ENCODE measurements at regions not wholly inside any gene's neighbourhood (a gene's known extent, or its start where the extent isn't known, plus 50 kb on each side); places are given as distances from the start of the nearest gene placed in this dataset.

DNA sequence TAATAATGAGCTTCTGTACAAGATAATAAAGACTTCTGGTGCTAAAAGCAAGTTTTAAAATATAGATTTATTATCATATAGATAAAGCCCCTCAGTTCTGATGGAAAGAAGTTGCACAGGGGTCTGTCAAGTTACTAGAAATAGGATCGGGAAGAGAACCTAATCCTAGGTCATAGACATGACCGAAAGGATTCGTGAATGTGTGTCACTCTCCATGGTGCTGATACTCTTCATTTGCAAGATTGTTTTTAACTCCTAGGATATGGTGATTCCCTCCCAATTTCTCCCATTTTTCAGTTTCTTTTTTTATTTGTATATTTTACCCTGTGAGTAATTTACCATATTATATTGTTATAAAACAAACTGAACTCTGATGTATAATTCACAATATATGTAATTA, 58.9 kb upstream of the CTNNA2 start:
- DNase-seq (ENCODE audit: low read depth): no peak

DNA sequence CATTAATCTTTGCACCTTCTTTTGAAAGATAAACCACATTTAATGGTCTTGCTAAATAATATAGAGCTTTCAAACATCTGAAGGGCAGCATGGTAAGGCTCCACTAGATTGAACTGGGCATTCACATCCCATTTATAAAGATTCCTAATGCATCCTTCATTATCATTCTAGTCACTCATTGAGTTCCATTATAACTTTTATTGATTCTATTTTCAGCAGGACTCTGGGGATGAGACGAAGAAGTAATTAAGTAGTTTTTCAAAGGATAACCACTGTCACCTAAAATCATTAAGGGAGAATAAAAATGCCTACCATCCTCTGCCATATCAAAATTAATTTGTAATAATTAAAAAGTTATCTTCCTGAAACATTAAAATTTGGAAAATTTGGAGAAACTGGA, 60.2 kb upstream of the CTNNA2 start:
- no peak for DNase-seq (ENCODE audit: low read depth)

DNA sequence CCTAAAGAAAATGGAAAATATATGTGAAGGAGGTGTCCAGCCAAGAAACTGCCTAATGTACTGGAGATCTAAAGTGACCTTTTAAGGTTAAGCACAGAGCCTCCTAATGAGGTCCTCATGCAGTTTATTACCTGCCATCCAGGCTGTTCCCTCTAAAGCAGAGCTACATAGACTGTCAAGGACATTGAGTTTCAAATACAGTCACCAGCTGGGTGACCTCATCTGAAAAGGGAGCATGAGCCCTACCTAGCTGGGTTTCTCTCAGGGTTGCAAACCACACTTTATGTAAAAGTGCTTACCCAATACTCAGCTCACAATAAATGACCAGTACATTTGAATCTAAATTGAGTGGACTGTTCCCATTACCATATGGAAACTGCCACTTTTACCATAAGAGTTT, 65.4 kb upstream of the CTNNA2 start:
- DNase-seq (ENCODE audit: low read depth): no peak

DNA sequence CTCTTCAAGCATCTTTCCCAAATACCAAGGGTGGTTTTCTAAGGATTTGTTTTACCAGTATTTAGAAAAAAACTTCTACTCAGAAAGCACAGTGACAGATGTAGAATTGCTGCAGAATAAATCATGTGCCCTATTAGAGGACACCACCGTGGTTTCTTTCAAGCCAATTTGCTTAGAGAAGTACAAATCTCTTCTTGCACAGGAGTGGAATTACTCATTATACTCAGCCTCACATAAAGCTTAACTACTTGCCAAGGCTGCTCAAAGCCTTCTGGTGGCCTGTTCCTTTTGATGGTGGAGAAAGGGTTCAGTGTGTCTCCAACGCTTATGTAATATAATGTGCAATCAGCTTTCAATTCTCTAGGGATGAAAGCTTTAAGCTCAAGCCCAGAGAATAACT, 66.5 kb upstream of the CTNNA2 start:
- no peak for DNase-seq (ENCODE audit: low read depth)

DNA sequence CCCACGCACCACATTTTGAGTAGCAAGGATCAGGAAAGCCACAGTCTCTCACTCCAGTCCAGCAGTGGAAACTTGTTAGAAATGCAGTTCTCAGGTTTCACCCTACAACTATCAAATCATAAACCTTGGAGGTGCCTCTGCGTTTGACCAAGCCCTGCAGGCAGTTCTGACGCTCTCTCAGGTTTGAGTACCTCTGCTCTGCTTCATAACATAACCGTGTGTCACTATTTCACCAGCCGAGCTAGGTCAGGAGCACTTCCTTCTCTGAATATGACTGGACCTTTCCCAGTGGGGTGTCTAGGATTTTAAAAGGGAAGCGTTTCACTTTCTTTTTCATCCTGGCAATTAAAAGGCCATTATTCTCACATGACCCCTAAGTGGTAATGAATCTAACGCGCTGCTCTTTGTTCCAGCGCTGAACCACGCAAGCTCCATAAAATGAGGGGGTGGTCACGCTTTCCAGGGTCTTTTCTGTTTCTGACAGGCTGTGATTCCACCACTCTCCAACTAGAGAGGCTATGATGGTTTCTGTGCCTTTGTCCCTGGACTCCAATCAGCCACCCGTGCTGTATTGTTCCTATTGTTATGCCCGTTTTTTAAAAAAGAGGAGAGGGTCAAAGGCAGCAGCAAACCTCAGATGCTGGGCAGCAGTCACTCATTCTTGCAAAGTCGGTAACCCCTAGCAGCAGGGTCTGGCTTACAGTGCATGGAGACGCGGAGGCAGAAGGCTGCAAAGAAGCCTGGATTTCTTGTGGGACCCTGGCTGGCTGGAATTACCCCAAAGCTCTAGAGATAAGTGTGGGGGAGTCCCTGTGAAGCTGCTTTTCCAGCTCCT, 75.2 kb upstream of the CTNNA2 start:
- no peak for DNase-seq (ENCODE audit: low read depth)

DNA sequence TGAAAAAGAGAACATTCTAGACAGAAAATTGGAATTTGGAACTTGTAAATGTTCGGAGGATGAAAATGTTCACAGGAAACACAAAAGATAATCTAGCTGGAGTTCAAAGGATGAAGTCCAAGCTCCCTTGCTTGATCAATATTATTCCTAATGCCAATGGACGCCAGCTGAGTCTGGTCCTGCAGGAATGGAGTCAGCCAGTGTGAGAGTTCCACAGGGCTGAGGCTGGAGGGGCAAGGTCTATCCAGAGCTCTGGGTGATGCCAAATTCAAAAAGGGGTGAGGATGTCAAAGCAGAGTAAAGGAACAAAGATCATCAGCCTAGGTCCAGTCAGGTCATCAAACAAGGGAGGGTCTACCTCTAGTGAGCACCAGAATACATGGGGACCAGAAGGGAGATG, 78.5 kb upstream of the CTNNA2 start:
- no peak for DNase-seq (ENCODE audit: low read depth)

DNA sequence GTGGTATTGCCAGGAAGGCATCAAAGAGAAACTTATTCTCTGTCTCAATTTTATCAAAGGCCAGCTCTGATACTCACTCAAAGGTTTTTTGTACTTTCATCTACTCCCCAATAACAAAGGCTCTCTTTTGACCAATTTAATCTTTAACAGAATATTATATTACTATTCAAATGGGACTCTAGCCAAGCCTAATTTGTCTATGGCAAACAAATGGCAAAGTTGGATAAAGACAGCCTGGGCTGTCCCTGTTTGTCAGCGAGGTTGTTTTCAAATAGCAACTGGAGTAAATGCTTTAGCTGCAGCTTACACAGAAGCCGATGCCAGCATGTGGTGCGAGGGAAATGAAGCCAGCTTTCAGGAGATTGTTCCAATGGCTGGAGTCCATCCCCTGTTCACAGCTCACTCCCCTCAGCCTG, 80.1 kb upstream of the CTNNA2 start:
- DNase-seq (ENCODE audit: low read depth): no peak

DNA sequence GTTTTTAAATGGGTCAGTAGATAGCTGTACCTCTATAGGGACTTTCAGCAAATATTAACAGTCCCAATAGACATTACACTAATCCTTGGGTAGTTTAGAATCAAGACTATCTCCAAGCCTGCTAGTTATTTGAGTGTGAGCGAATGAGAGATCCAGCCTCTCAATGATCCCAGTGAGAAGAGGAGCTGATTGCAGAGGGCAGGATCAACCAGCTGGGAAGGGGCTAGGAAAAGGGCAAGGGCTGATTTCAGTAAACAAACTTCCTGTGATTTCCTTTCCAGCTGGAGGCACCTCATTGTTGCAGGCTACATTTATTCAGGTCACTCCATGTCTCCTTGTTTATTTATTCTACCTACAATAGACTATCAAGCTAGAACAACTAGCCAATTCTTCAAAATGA, 84.1 kb upstream of the CTNNA2 start:
- no peak for DNase-seq (ENCODE audit: low read depth)

DNA sequence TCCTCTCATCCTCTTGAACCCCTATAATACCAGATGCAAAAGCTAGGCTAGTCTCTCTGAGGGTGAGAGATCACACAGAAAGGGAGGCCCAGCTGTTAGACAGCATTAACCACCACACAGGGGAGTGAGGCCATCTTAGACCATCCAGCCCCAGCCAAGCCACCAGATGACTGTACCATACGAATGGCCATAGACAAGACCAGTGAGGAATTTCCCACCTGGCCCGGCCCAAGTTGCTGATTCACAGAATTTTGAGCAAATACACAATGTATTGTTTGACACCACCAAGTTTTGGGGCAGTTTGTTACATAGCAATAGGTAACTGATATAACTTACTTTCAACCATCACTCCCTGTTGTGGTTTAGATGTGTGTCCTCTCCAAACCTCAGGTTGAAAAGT, 98.2 kb upstream of the CTNNA2 start:
- no peak for DNase-seq (ENCODE audit: low read depth)

DNA sequence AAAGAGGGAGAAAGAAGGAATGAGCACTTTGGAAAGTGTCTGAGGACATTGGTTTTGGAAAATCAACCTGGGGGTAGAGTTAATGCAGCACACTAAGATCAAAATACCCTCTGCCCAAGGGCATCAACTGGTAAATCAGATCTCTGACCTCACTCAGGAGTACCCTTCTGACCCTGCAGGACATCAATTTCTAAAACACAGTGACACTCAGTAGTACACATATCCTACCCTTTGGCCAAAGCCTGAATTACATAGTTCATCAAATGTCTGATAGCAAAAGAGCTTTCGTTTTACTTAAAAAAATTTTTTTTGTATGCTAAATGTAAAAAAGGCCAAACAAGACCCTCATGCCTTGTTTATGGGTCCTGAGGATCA, 118.4 kb upstream of the CTNNA2 start:
- DNase-seq (ENCODE audit: low read depth): no peak

DNA sequence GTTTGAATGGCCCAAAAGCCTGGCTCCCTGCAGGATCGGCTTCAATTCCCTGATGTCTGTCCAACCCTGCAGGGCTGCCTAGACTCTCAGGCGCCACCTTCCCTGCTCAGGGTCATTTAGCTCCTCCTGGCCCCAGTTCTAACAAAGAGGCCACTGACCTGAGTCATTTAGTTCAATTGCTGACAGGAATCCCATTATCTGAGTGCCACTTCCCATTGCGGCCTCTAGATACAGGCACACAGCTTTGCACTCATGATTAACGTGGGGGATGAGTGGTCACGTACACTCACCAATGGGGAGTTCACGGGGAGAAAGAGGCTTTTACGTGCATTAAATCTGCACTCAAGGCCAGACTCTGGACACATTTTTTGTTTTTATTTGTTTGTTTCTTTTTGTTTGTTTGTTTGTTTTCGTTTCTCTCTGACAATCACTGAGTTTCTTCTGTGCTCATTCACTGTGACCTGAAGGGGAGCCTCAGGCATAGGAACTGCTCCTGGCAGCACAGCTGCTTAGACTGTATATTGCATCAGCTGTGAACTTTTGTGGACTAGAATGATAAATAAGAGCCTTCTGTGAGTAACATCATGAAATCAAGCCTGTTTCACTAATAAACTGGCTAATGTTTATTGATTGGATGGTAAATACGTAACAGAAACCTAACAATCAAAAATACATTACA, 118.9 kb upstream of the CTNNA2 start:
- no peak for DNase-seq (ENCODE audit: low read depth)

DNA sequence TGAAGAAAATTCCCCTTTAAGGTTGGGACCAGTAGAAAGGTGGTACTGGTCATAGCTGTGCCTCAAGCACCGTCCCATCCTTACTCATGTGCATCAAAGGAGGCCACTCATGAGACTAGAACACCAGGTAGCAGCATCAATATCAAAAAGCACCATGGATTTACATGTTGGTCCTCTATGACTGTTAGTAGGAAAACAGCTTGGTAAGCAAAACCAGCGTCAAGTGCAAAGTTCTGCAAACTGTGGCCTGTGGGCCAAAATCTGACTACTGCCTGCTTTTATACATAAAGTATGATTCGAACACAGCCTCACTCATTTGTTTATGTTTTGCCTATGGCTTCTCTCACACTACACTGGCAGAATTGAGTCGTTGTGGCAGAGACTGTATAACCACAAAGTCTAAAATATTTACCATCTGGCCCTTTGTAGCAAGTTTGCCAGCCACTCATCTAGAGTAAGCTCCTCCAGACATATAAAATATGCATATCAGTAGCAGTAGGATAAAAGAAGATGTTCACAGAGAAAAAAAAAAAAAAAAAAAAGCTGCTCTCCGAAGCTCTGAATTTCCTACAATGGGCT, 119.7 kb upstream of the CTNNA2 start:
- DNase-seq (ENCODE audit: low read depth): no peak

DNA sequence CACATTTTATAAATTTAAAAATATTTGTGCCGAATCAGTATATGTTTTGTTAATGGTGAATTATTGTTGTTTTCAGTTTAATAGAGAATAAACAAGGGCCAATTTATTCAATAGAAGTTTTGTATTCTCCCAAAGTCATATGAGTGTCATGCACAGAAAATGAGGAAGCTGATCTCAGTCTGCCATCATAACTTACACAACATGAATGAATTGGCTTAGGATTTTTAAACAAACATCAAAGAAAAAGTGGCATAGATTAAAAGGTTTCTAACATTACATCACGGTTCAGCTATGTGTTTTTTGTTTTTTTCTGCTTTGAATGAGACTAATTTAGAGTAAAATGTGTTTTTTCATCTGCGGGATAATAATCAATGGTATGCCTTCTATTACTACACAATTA, 123.4 kb upstream of the CTNNA2 start:
- DNase-seq (ENCODE audit: low read depth): no peak

DNA sequence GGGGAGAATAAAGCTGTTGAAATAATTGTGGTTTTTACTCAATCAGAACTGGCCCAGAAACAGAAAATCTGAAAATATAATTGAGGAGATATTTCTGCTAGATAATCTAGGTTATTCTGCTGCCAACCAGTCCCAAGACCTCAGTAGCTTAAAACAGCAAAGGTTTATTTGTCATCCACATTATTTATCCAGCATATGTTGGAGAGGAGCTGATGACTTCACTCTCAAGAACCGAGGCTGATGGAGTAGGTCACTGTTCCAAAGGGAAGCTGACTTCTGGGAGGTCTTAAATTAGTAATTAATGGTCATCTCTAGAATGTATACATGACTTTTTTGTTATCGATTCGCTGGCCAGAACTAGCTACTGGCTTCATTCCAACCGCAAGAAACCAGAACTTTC, 124.8 kb upstream of the CTNNA2 start:
- no peak for DNase-seq (ENCODE audit: low read depth)

DNA sequence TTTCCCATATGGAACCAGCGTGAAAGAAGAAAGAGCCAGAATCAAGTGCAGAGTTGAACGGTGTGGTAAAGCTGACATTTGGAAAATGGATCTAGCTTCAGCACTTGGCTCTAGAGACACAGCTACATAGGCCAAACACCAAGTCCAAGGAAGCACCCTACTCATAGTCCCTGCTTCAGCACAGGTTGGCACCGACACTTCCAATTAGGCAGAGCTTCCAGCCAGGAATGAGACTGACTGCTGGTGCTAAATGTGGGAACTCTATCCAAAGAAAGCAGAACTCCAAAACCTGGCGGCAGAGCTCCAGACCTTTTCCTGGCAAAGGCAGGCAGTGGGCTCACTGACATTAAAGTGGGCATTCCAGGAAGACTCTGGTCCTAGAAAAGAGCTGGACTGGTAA, 125.4 kb upstream of the CTNNA2 start:
- DNase-seq (ENCODE audit: low read depth): no peak

DNA sequence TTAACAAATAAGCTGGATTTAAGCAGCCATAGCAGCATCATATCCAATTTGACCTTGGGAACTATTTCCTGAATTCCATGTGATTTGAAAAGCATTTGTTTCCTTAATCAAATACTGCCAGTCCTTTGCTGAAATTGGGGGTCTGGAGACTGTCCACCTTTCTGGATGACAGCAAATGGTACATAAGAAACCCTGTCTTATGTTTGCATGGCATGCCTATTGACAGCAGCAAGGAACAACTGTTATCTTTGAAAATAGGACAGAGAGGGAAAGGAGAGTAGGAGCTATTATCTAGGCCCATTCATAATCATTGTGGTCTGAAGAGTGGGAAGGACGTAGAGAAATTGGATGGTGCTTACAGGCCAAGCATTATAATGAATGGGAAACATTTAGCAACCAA, 129.2 kb upstream of the CTNNA2 start:
- no peak for DNase-seq (ENCODE audit: low read depth)

DNA sequence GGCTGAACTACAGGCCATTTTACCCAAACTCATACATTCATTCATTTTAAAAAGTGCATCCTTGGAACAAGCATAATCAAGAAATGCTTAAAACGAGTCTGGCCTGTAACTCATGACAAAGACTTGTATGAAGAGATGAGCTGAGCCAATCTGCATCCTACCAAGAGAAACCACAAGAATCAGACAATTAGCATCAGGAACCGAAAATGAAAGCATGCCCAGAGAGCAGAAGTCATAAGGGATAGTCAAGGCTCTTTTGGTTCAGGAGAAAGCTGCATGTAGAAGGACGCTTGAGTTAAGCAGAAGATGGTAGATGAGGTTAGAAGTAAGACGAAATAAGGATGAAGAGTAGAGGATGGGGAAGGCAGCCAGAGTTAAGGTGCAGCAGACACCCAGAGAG, 137.0 kb upstream of the CTNNA2 start:
- DNase-seq (ENCODE audit: low read depth): no peak

DNA sequence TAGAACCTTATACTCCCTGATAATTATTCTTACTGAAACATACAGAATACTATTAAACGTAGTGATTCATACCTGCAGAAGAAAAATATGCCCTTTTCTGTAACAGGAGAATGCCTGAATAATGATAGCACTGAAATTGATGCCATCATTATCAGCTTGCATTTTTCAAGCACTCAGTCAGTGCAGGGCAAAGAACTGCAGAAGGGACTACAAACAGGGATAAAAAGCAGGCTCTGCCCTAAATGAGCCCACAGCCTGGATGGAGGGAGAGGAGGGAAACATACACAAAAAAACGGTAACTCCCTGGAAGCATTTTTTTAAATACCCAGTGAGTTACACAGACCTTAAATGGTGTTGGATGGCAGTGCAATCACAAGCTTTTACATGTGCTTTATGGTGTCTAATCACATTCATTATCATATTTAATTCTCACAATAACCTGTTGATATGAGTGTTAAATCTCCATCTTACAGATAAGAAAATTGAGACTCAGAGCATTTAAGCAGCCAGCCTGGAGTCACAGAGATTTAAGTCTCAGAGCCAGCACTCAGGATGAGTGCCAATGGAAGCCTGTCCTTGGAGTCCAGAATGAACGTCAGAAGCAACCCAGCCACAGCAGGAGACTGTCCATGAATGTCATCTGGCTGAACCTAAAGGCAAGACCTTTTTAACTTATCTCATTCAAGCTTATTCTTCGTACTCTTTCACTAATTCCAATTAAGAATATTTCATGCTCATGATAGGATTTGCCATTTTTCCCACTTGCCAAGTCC, 139.3 kb upstream of the CTNNA2 start:
- DNase-seq (ENCODE audit: low read depth): no peak

DNA sequence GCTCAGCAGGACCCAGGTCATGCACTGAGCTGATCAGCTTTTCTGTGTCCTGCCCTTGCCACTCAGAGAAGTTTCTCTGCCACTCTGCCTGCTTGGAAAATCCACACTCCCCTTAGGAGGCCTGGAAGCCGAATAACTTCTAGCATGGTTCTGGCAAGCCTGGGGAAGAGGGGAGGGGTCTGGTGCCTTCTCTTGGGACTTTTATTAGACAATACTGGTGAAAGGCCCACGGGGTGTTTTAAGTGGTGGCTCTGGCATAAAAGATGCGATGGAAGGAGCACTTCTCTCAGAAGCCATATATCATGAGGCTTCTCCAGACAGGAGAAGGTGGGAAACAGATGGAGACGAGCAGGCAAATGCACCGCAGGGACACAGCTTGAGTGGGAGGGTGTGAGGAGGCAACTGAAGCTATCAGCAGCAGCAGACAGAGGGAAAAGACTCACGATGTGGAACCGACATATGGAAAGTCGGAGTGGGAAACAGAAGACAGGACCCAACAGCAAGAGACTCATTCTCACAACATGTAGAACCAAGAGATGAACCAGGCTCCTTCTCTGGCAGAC, 141.8 kb upstream of the CTNNA2 start:
- no peak for DNase-seq (ENCODE audit: low read depth)

DNA sequence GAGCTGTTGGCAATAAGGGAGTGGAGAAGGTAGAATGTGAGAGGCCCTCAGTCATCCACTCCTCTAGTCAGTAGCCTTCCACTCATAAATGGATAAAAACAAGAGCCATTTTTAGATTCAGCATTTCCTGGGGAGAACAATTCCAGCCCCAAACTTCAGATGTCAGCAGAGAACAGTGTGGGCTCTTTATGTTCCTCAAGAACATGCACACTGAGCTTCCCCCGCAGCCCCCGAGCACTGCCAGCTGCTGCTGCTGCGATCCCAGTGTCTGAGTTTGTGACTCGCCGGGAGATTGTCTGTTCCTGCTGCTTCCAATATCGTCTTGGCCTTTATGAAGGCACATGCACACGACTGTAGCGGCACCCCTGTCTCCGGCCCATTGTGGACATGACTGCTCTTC, 143.7 kb upstream of the CTNNA2 start:
- DNase-seq (ENCODE audit: low read depth): no peak

DNA sequence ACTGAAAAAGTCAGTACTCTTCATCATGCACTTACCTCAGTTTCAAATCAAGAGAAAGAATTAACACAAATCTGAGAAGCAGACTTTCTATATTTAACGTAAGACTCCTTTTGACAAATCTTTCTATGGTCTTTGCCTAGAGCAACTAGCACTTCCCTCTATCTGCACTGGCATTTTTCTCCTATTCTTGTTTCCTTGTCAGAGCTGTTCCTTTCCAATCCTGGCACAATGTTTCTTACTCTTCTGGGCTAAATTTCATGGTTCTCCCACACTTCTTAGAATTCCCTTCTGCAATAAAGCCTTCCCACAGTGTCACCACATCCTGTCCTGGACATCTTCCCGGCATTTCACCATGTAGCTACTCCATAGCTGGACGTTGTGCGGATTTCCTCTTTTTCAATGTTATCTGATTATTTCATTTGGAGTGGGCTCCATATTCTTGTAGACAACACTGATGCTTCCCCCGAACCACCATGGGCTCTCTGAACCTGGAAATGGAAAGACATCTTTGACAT, 144.7 kb upstream of the CTNNA2 start:
- DNase-seq (ENCODE audit: low read depth): no peak

DNA sequence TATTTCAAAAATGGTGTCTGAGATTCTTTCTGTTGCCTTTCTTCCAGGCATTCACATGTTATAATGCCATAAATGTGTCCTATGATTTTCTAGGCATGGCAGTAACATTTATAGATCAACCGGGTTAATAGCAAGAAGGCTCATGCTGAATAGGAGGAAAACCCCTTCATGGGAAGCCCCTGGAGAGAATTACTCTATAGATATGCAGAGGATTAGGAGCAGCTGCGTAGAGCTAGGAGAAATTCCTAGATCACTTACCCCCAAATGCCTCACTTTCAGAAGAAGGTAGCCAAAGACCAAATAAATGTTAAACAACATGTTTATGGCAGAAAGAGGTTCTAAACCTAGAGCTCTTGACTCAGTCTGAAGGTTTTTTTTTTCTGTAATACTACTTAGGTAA, 153.4 kb upstream of the CTNNA2 start:
- DNase-seq (ENCODE audit: low read depth): no peak
